ENCODE measurements at regions not wholly inside any gene's neighbourhood (a gene's known extent, or its start where the extent isn't known, plus 50 kb on each side); places are given as distances from the start of the nearest gene placed in this dataset.

DNA sequence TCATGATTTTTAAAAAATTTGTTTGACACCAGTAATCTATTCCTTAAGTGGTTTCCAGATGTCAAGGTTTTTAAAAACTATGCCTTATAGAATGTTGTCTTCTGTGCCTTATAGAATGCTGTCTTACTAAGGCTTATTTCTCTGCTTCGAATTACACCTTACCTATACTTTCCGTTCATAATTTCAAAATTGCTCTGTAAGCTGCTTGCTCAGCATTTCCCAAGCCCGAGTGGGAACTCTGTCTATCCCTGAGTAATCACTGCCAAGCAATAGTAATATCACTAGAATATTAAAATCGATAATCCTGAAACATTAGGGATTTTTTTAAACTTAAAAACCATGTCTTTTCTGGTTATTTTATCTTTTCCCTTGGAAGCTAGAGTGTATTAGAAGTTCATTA, 376.3 kb downstream of the PIK3R1 start:
- Histone ChIP-seq H3K79me2 (ENCODE audit: control insufficient read depth, insufficient read depth, low read length) (no peaks in the 10 kb centered on the region), H4K20me1 (replicated peaks; ENCODE audit: control insufficient read depth, insufficient read depth, low read length) (no peaks in the 10 kb centered on the region), H3K9me1 (ENCODE audit: control insufficient read depth, insufficient read depth, low read length) (no peaks in the 10 kb centered on the region), H3K9me3 (replicated peaks; ENCODE audit: control insufficient read depth, insufficient read depth, low read depth, low read length) (no peaks in the 10 kb centered on the region), H3K36me3 (ENCODE audit: control insufficient read depth, insufficient read depth, low read length) (no peaks in the 10 kb centered on the region), H3K4me1 (replicated peaks in 1 of 2; ENCODE audit: control insufficient read depth in 2 of 2, insufficient read depth in 2 of 2, low read length in 2 of 2) (no peaks in the 10 kb centered on the region), H3K9ac (ENCODE audit: insufficient read depth in 1 of 2, low read depth in 2 of 2, low read length in 2 of 2) (no peak overlapping the region), H3K4me3 (no peak overlapping the region), H3K27me3 (ENCODE audit: control insufficient read depth in 2 of 2, insufficient read depth in 2 of 2, low read length in 2 of 2) (0 out of 5 replicates have a peak, but pooled peaks cover 0 to 5% of the 10 kb centered on the region in 2 experiments), H2AFZ (ENCODE audit: low read depth, low read length) (no peak overlapping the region), H3K4me2 (ENCODE audit: insufficient read depth, low read length) (no peak overlapping the region), H3K27ac (ENCODE audit: extremely low read depth, low read depth, low read length) (no peak overlapping the region)
- ATAC-seq (no peak), DNase-seq (ENCODE audit: extremely low read depth in 1 of 4, low spot score in 3 of 4) (no peak), FAIRE-seq (no peak)
- TF ChIP-seq SUPT5H (IDR thresholded peaks at IDR 0.05) (no peak), C11orf30 (IDR thresholded peaks at IDR 0.05; ENCODE audit: low read depth) (peak; percentile 27; the same call in 1 of the 2 replicates), TSC22D4 (tag; IDR thresholded peaks at IDR 0.05) (no peak), MAFG (tag; conservative IDR thresholded peaks at IDR 0.05) (0 out of 2 replicates have a peak, but pooled peaks have one; percentile 17), PTBP1 (IDR thresholded peaks at IDR 0.05; ENCODE audit: low read depth, low read length) (no peak), ZNF316 (IDR thresholded peaks at IDR 0.05) (peak; percentile 28; the same call in 1 of the 2 replicates), CCAR2 (IDR thresholded peaks at IDR 0.05; ENCODE audit: low read depth, low read length) (no peak), NR4A1 (CRISPR knock-in tag; IDR thresholded peaks at IDR 0.05) (no peak), NR4A1 (tag; IDR thresholded peaks at IDR 0.05) (no peak), ZNF232 (CRISPR knock-in tag; IDR thresholded peaks at IDR 0.05) (no peak)
- TF ChIP-seq, protein P1, sequence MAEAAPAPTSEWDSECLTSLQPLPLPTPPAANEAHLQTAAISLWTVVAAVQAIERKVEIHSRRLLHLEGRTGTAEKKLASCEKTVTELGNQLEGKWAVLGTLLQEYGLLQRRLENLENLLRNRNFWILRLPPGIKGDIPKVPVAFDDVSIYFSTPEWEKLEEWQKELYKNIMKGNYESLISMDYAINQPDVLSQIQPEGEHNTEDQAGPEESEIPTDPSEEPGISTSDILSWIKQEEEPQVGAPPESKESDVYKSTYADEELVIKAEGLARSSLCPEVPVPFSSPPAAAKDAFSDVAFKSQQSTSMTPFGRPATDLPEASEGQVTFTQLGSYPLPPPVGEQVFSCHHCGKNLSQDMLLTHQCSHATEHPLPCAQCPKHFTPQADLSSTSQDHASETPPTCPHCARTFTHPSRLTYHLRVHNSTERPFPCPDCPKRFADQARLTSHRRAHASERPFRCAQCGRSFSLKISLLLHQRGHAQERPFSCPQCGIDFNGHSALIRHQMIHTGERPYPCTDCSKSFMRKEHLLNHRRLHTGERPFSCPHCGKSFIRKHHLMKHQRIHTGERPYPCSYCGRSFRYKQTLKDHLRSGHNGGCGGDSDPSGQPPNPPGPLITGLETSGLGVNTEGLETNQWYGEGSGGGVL (CRISPR knock-in tag; IDR thresholded peaks at IDR 0.05): no peak
- in situ Hi-C loops (cut with MboI): no loop called here
- intact Hi-C loops (cut with micrococcal nuclease): no loop called here
- ChIA-PET CTCF (ENCODE audit: low intra/inter-chr PET ratio) (no interaction called here), POLR2A (interaction anchor here (0.6 kb wide), 1 partner anchor 285 kb away, joined by 3 read pairs; no protein-coding TSS in a partner anchor)
- no TSS peak for BruUV-seq (replicated peaks)
- 0% methylated on average over 4 of the region's 4 CpGs for WGBS (ENCODE audit: insufficient coverage, low coverage, missing lambda C conversion rate)

All from K562 (cell line).